ENCODE measurements at regions not wholly inside any gene's neighbourhood (a gene's known extent, or its start where the extent isn't known, plus 50 kb on each side); places are given as distances from the start of the nearest gene placed in this dataset.

GRCh38 chr17:34861864-34862263 lies 99.4 kb downstream of the CCT6B start:
- TF ChIP-seq, protein P1, sequence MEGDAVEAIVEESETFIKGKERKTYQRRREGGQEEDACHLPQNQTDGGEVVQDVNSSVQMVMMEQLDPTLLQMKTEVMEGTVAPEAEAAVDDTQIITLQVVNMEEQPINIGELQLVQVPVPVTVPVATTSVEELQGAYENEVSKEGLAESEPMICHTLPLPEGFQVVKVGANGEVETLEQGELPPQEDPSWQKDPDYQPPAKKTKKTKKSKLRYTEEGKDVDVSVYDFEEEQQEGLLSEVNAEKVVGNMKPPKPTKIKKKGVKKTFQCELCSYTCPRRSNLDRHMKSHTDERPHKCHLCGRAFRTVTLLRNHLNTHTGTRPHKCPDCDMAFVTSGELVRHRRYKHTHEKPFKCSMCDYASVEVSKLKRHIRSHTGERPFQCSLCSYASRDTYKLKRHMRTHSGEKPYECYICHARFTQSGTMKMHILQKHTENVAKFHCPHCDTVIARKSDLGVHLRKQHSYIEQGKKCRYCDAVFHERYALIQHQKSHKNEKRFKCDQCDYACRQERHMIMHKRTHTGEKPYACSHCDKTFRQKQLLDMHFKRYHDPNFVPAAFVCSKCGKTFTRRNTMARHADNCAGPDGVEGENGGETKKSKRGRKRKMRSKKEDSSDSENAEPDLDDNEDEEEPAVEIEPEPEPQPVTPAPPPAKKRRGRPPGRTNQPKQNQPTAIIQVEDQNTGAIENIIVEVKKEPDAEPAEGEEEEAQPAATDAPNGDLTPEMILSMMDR (conservative IDR thresholded peaks at IDR 0.05; ENCODE audit: low read depth, low read length), result no peak
- TF ChIP-seq EZH2 (IDR thresholded peaks at IDR 0.05; ENCODE audit: low read length, unreplicated experiment), result no peak
- TF ChIP-seq EZH2phosphoT487 (IDR thresholded peaks at IDR 0.05; ENCODE audit: borderline replicate concordance, low read length), result no peak

All from PC-3 (cell line).